ENCODE measurements at regions not wholly inside any gene's neighbourhood (a gene's known extent, or its start where the extent isn't known, plus 50 kb on each side); places are given as distances from the start of the nearest gene placed in this dataset.
A peak's percentile ranks its signal among the peaks of the same experiment; 100 is the strongest.

GRCh38 chr2:176747506-176747905, 465.1 kb upstream of the HNRNPA3 start:
- DNase-seq: no peak

DNA sequence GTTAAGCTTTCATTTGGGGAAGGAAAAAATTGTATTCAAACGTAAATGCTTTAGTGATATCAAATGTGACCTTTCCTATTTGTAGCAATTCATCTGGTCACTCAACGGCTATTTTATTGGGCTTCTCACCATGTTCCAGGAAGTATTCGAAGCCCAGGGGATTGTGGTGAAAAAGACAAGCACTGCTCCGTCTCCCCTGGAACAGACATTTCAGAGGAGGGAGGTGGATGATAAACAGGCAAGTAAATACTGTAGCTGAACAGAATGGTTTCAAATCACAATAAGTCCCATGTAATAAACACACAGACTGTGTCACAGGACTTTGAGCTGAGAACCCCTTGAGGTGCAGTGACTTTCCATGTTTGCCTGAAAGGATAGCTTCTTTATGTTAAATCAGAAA, 464.7 kb upstream of the HNRNPA3 start:
- DNase-seq: no peak

DNA sequence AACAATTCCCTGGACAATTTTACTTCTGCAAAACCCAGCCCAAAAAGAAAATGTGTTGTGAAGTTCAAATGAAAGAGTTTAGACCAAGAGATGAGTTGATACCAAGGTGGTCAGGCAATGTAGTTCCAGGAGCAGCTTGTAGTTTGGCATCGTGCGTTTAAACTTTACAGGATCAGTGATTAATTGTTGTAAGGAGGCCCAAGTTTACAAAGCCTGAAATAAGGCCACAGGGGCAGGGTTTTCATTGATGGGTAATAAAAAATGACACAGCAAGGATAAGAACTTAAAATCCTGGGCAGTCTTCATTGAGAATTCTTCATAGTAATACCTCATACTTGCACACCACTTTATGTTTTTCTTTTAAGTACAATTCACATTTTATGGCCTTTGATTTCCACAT, 463.9 kb upstream of the HNRNPA3 start:
- DNase-seq: no peak

DNA sequence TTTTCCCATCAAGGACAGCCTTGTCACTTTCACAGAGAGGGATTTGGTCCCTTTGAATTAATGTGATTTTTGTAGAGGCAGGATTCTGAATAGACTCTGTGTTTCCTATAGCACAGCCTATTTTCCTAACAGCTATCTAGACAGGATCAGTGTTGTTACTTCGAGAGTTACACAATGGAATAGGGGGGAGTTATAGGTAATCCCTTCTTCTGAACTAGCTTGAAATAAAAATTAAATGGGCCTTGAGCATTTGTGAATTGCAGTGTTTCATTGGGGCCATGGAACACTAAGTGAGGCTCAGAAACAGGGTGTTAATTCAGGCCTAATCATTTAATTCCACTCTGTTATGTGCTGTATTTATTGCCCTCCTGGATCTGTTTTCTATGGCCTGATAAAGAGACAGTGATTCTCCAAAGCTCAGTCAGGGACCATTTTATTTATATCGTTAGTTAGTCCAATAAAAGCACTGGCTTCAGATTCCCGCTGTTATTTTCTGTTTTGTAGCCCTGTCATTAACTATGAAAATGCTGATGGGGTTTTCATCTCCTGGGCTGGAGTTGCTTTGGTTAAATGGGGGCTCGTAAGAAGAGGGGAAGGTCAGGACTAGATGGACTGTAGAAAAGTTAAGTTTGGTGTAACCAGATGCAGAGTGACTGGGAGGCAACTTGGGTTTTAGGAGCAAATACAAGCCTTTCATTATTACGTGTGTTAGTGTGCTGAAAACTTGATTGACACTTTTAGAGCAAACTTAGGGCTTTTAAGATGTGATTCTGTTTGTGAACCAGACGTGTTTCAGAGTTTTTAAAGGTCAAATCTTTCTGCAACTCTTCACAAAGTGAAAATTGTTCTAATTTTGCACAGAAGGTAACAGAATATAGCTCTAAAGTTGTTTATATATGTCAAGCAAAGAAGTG, 461.0 kb upstream of the HNRNPA3 start:
- no peak for DNase-seq

- DNase-seq: no peak
Measured at GRCh38 chr2:176752295-176752694, 460.3 kb upstream of the HNRNPA3 start.

GRCh38 chr2:176753205-176753604, 459.4 kb upstream of the HNRNPA3 start:
- no peak for DNase-seq

DNA sequence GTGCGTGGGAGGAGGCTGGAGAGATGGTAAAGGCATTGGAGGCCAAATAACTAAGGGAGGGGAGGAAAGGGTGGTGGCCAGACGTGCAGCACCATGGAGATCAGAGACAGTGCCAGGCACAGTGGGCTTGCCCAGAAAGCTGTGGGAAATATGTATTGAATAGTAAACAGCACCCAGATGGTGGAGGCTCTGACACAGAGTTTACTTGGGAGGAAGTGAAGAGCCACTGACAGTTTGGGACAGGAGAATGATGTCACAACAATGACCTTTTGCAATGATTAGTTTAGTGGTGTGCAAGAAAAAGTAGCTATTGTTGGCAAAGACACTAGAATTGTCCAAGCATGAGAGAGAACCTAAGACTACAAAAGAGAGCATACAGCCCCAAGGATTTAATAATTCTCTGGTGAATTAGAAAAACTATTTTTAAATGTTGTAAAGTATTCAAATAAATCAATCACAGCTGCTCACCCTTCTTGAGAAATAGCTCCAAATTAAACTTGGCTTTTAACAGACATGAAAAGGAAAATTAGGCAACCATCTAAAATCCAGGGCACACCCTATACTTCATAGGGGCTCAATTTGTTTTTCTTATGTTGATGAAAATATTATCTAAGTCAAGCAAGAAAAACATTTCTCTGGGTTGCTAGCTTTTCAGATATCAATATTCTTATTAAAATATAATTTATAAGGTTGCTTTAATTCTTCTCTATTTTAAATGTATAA, 458.7 kb upstream of the HNRNPA3 start:
- no peak for DNase-seq

DNA sequence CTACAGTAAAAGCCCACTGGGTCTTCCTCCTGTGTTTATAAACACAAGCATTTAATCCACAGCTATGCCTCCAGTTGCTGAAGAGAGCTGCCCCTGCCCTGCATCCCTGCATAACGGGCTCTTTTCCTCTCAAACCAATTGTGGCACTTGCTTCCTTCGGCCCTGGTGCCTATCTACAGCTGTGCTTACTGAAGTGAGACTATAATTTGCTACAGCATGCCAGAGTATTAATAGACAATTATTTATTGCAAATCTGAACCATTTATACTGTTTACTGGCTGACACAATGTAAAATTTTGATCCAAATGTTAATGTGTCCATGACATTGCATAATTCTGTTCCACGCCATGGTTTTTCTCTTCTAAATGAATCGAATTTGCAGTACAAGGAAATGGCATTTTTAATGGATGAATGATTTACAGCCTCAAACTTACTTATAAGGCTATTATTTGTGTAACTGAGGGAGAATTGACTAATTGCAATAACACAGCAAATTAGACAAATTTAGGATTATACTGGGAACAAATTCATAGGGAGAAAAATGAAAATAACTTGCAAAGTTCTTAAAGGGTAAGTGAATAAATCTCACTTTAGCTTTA, 457.0 kb upstream of the HNRNPA3 start:
- no peak for DNase-seq

DNA sequence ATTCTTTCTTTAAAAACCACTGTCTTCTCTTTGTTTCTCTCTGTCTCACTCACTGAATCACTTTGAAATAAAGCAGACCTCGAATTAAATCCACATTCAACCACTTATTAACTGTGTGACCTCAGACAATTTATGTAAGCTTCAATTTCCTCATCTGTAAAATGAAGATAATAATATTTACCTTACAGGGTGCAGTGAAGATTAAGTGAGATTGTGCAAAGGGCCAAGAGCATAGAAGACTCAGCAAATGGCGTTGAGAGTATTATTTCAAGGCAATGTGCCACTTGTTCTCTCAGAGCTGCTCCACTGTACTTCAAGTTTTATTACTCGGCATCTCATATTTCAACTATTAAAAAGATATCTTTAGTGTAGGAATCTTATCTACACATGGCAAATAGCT, 454.2 kb upstream of the HNRNPA3 start:
- DNase-seq: no peak

- no peak for DNase-seq
Measured at GRCh38 chr2:176760439-176760838, 452.2 kb upstream of the HNRNPA3 start.

DNA sequence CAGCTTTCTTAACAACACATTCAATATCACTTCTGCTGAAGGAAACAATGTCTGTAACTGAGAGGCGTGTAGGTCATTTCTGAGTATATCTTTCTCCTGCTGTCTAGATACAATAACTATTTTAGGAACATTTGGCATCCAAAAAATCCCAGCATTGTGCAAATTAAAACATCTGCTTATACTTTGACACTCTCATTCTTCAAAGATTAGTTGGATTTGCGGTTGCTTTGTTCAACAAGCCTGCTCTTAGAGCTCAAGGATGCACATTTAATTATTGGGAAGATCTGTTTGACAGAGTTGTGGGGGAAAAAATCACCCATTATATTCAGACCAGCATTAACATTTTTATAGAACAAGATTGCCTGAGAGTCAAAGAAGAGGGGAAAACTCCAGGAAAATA, 449.5 kb upstream of the HNRNPA3 start:
- DNase-seq: no peak

GRCh38 chr2:176763851-176764404, 448.7 kb upstream of the HNRNPA3 start:
- DNase-seq: peak; percentile 6

GRCh38 chr2:176764921-176765320, 447.7 kb upstream of the HNRNPA3 start:
- DNase-seq: no peak

DNA sequence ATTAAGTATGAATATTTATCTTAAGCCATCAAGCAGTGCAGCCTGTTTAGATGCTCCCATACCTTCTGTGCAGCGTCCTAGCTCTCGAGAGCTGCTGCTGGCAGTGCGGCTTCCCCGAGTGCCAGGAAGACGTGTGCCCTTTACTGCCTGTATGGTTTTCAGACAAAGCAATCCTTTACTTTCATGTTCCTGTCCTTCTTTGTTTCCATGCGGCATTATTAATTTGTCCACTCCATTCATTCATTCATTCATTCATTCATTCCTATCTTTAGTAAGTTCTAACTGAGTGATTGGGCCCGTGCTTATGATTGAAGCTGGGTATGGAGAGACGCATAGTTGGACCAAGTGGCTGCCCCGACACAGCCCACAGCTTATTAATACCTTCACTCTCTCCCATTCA, 446.6 kb upstream of the HNRNPA3 start:
- DNase-seq: no peak

GRCh38 chr2:176768185-176768584, 444.4 kb upstream of the HNRNPA3 start:
- no peak for DNase-seq

- no peak for DNase-seq
Measured at GRCh38 chr2:176769021-176769420, 443.6 kb upstream of the HNRNPA3 start.

GRCh38 chr2:176769499-176770370, 442.9 kb upstream of the HNRNPA3 start:
- DNase-seq: no peak

DNA sequence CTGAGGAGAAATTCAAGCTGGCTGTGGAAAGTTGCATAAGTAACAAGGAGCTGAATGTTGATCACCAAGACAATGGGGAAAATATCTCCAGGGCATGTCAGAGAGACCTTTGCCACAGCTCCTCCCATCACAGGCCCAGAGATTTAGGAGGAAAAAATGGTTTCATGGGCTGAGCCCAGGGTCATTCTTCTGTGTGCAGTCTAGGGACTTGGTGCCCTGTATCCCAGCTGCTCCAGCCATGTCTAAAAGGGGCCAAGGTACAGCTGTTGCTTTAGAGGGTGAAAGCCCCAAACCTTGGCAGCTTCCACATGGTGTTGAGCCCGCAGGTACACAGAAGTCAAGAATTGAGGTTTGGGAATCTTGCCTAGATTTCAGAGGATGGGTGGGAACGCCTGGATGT, 439.8 kb upstream of the HNRNPA3 start:
- DNase-seq: no peak

- DNase-seq: no peak
Measured at GRCh38 chr2:176774766-176775451, 437.7 kb upstream of the HNRNPA3 start.

- DNase-seq: no peak
Measured at GRCh38 chr2:176777262-176777661, 435.3 kb upstream of the HNRNPA3 start.

GRCh38 chr2:176779917-176780316, 432.7 kb upstream of the HNRNPA3 start:
- DNase-seq: no peak

DNA sequence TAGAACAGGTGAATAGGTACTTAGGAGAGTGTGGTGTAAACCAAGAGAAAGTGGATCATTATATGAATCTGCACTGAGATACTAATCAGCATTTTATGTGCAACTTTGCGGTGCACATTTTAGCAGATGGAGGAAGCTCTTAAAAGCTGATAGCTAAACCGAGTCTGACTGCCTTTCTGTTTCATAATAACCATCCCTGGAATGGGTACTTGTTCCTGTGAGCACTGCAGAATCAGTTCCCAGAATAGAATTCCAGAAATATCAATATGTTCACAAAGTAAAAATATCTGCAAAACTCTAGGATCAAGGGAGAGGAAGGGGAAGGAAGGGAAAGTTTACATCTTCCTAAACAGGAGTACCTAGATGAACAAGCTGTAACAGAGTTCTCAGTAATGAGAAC, 432.2 kb upstream of the HNRNPA3 start:
- no peak for DNase-seq
